Dedifferentiated amniotic fluid mesenchymal stem cell (primary cell): ENCODE measurements at regions not wholly inside any gene's neighbourhood (a gene's known extent, or its start where the extent isn't known, plus 50 kb on each side); places are given as distances from the start of the nearest gene placed in this dataset.
"Not testable (repeated sequence)": the region's sequence is repeated elsewhere in the genome, so short reads cannot be mapped to it uniquely, and the experiment has no call there.

Source experiments
- DNase-seq: peaks from one replicate; pipeline ENCODE4 v3.0.0-alpha.2; 2016; ENCODE audit errors: extremely low spot score

DNA sequence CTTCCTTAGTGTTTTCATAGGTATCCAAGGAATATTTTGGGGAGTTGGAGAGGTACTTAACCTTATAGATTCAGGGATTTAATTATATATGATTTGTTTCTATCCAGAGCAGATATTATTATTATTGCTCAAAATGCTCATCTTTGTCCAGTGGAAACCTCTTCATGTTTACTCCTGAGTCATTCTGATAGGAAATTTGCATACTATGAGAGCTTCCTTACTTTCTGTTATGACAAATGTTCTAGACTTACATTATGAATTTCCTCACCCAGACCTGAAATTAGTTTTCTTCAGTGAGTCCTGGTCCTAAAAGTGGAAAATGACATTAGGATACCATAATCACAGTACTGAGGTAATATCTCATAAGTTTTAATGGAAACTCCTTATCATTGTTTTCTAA is 57.5 kb upstream of the PLPPR5 start:
- no peak for DNase-seq

DNA sequence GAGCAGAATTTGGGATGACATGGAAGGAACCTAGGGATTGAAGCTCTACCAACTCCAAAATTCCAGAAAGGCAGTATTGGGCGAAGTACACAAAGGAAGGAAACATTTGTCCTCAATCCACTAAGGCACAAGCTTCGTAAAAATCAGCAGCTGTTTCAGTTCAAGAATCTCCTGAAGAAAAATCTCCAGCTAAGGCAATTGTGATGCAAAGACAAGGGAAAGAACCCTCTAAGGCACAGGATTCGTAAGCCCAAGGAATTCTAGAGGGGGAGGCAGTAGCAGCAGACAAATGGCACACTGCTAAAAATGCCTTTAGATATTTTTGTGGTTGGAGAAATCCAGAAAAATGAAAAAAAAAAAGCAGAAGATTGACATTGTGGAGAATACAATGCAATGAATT is 64.5 kb upstream of the PLPPR5 start:
- DNase-seq: no peak

DNA sequence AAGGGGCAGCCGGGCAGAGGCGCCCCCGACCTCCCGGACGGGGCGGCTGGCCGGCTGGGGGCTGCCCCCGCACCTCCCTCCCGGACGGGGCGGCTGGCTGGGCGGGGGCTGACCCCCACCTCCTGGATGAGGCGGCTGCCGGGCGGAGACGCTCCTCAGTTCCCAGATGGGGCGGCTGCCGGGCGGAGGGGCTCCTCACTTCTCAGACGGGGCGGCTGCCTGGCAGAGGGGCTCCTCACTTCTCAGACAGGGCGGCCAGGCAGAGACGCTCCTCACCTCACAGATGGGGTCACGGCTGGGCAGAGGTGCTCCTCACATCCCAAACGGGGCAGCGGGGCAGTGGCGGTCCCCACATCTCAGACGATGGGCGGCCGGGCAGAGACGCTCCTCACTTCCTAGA is 73.9 kb upstream of the PLPPR5 start:
- DNase-seq: not testable (repeated sequence)

DNA sequence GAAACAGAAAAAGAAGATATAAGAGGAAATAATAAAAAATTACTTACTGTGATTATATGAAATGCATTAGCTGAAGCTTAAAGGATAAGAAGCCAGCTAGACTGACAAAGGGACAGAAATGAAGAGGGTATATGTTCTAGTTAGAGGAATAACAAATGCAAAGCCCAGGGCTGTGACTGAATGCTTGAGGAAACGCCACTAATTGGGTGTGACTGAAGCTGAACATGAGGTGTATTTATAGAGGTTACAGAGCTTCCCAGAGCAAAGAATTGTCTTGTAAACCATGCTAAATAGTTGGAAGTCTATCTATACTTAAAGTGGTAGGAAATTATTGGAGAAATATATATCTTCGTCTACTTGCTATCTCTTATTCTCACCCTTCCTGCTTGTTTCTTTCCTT is 77.7 kb upstream of the PLPPR5 start:
- no peak for DNase-seq

DNA sequence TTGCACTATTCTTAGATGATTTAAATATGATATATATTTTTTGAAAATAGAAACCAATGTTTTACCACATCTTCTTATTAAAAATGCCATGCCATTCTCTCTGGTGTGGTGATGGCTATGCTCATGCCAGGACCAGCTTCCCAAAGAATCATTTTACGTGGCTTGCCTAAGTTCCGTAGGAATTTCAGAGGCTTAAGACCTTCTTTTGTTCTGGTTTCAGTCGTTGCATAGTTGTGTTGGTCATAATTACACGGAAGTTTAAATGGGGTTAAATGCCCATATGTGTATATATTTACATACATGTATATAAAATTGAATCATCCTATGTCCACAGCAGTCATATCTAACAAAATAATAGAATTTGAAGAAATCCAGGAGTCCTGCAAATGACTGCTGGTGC is 78.7 kb upstream of the PLPPR5 start:
- no peak for DNase-seq

DNA sequence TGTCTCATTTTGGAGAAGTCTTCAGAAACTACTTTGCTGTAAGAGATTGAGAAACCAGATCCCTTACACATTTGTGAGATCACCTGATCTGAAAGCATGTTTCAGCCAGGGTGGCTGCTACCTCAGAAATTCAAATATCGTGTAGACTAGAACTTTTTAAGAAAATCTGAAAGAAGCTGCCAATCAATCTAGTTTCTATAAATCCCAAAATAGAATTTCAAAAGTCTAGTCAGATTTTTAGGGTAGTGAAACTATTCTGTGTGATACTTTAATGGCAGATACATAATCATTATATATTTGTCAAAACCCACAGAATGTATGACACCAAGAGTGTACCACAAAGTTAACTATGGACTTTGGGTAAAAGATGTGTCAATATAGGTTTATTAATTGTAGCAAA is 79.9 kb upstream of the PLPPR5 start:
- no peak for DNase-seq

DNA sequence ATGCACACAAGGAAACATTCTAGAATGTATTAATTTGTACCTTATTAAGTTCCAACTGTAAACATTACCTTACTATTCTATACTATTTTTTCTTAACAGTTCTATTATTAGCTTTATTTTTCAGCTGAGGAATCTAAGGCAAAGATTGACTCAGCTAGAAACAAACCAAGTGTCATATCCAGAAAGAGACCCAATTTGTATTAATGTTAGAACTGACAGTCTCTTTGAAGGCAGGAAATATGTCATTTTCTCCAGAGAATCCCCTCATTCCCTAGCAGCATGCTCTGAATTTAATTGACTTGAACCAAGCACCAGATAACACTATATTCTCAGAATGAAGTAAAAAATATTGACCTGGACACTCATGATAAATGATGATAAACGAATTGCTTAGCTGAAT is 81.4 kb upstream of the PLPPR5 start:
- DNase-seq: no peak

DNA sequence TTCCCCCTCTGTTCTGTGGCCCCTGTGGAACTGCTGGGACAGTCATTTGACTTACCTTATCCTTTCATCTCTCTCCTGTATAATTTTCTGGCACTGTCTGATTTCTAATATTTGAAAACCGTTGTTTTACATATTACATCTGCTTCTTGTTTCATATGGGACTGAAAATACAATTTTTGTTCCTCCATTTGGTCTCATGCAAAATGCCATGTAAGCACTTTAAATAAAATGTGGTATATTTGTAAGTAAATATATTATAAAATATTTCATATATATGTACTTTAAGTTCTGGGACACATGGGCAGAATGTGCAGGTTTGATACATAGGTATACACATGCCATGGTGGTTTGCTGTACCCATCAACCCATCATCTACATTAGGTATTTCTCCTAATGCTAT is 93.9 kb upstream of the PLPPR5 start:
- DNase-seq: no peak

DNA sequence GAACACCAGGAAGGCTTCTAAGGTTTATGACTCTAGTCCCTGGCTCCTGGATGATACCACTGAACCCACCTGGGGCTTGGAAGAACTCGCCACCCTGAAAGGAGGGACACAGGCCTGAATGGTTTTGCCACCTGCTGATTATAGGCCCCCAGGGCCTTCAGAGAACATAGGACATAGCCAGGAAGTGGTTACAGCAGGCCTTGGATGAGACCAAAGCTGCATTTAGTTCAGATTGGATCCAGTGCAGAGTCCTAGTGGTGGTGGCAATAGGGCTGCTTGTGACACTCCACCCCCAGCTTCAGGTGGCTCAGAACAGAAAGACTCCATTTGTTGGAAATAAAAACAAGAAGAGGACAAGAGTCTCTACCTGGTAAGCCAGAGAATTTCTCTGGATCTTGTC is 101.6 kb upstream of the PLPPR5 start:
- no peak for DNase-seq

DNA sequence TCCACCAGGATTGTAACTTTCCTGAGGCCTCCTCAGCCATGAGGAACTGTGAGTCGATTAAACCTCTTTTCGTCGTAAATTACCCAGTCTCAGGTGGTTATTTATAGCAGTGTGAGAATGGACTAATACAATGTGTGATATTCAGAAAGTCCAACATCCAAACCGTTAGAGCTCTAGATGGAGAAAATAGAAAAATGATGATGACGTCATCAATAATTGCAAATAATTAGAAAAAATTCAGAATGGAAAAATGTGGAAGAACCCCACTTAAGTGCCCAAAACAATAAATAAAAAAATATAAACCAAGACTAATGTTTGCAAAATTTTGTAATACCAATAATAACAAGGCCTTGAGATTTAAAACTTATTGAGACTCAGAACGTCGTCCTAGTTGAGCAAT is 103.0 kb upstream of the PLPPR5 start:
- DNase-seq: no peak

DNA sequence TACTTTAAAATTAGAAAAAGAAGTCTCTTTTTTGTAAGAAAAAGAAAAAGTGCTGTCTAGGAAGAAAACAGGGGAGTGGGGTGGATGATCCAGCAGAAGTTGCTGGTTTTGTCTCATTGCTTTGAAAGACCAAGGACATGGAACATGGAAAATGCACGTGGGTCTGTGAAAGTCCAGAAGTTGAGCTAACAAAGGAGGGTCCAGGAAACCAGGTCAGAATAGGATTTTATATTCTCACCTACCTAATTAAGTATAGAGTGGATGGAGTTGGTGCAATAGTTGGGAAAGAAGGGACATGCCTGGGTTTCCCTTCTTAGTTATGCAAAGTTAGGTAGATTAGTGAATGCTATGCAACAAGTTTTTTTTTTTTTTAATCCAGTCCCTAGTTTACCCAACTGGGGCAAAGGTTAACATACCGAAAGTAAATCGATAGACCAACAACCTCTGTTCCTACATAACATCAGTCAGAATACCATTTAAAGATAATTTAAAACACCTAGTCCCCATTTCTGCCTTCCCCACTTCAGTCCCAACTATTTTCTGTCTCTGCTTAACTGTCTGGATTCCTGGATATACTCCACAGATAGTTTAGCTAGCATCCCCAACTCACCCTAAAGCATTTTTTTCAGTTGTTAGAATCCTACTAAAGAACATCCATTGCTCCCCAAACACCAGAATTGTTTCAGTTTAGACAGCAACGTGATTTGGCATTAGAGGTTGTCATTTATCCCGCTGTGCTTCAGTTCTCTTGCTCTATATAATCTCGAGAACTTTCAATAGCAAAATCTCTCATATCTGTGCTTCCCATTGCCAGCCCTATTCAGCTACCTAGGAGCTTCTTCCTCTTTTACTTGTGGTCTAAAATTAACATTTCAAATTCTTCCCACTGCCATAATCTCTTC is 105.7 kb upstream of the PLPPR5 start:
- no peak for DNase-seq

DNA sequence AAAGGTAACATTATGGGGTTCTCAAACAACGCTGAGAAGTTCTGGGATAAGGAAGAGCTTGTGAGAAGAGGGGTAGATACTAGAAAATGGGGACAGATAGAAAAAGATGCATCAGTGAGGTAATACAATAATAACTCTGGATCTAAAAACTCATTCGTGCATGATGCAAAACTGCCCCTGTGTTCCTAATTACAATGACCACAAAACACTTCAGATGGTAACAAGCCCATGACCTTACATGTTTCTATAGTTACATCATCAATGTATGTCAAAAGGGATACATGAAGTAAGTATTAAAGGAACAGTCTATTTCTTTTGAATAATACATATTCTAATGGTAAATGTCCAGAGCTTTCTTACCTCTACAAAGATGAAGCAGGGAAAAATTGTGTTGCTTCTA is 110.6 kb upstream of the PLPPR5 start:
- no peak for DNase-seq

DNA sequence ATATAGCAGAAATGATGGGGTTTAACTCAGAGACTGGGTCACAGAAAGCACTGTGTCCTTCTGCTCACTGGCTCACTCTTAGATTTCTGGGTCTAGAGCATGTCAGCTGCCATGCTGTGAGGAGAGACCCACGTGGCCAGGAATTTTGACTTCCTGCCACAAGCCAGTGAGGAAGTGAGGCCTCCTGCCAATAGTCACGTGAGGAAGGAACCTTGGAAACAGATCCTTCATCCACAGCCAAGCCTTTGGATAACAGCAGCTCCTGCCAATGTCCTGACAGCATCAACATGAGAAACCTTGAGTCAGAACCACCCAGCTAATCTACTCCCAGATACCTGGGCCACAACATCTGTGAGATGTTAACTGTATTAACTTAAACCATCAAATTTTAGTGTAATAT is 114.5 kb upstream of the PLPPR5 start:
- no peak for DNase-seq

DNA sequence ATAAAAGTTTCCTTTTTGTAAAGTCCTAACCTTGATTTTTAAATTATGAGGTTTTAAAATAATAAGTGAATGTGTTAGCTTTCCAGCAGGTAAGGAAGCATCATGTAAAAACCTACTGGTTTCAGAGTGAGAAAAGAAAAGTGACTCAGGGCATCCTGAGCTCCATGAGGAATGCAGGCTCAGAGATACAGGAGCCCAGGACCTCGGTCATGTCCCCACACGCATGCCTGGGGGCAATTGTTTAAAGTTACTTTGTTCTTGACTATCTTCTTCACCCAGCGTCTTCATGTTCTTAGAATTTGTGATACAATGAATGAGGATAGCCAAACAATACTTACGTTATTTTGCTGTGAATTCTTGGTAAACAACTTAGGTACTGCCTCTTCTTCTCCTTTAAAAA is 117.4 kb upstream of the PLPPR5 start:
- no peak for DNase-seq

DNA sequence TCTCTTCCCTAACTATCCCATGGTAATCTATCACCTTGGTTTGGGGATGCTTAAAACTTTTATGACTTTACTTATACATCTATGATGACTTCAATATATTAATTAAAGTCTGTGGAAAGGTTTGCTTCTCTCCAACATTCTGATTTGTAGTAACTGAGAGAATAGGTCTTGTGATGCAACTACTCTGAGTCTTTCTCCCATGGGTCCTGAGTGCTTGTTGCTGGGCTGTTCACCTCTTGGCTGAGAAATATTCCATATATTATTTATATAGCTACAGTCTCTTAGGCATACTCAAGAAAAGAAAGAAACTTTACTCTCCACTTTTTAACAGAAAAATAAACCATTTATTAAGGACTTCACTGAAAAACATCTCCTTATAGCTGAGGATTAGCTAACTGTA is 119.3 kb upstream of the PLPPR5 start:
- DNase-seq: no peak

DNA sequence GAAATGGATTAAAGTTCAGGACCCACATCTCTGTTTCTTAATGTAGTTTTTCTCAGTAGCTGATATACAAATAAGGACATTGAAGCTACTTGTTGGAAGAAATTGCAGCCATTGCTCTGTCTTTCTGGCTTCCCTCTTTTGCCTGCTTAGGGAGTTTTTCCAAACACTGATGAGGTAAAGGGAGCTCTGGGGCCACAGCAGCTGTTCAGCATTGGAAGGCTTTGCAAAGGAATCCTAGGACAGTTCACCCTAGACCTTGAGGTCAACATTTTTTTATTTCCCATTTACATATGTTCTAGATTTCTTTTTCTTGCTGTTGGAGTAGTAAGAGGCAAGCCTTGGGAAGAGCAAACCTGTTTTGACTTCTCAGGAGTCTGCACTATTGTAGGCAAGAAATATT is 126.9 kb upstream of the PLPPR5 start:
- no peak for DNase-seq

DNA sequence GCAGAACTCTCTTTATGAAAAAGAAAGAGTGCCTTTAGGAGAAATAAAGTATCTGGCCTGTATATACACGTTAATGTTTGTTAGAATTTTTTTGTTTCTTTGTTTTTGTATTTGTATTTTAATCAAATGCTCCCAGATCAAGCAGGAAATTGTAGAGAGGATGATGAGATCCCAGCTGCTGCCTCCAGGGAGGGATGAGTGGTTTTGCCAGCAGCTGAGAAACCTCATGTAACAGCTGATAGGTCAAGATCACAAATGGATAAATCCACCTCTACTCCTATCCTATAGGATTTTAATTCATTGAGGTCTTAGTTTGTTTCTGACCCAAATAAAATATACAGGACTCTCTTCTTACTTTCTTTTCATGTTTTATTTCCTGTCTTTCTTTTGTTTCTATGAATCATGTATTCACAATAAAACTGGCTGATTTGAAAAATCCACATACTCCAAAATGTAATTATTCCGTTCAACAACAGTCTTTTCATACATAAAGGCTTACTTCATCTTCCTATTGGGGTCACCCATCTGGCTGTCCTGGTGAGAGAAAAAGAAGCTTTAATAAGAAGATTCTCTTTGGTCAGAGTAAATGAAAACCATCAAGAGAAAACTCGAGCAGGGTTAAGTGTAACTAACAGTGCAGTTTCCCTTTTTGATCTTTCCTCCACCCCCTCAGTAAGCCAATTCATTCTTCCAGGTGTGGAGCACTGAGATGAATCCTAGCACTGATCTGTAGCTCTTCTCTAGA is 129.3 kb upstream of the PLPPR5 start:
- no peak for DNase-seq

DNA sequence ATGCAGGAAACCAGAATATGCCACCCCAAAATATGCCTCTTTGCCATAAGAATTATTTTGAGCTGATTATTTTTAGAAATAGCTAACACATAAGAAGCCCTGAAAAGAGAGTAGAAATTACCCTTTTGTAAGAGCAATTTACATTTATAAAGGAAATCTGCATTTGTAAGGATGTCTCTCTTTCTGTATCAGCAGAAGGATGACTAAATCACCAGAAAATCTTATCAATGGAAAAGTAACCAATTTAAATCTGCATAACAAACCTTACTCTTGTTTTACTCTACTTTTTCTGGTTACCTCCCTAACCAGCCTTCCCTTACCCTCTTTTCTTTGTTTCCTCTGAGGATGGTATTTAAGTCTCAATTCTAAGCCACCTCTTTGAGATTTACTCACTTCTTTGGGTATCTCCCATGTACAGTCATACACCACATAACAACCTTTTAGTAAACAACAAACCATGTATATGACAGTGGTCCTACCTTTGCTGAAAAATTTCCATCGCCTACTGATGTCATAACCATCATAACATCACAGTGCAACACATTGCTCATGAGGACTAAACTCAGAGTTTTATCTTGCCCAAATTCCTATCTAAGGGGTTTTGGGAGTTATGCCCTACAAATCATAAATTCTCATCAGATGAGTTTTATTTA is 126.6 kb upstream of the PLPPR4 start:
- DNase-seq: no peak

DNA sequence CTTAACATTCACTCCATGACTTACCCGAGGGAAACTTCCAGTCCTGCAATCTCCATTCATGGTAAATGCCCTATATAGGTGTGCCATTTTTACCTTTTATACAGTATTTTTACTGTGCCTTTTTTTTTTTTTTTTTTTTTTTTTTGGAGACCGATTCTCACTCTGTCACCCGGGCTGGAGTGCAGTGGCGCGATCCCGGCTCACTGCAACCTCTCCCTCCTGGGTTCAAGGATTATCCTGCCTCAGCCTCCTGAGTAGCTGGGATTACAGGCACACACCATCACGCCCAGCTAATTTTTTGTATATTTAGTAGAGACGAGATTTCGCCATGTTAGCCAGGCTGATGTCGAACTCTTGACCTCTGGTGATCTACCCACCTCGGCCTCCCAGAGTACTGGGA is 124.4 kb upstream of the PLPPR4 start:
- no peak for DNase-seq

DNA sequence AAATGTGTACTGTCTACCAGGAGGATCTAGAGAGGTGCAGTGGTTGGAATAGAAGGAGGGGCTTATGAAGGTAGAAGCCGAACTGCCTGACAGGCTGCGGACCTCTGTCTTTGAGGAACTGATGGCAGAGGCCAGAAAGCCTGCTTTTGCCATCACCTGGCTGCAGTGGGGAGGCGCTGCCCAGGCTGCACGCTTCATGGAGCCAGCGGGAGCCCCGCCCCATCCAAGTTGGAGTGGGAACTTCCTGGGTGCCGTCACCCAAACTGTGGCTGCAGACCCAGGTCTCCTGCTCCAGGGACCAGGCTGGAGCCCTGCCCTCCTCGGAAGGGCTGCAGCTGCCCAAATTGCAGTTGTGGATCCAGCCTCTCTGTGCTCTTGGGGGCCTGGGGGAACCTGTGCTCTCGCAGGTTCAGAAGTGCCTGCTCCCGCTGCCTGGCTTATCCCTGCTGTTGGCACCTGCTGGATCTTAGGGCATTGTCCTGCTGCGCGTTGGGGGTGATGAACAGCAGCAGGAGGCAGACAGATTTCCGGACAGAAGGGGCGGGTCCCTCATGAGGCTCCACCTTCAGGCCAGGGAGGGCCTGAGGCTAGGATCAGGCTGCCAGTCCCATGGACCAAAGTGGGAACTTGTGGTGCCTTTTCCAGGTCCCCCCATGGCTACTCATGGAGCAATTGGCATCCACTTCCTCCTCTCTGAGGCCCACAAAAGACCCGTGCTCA is 118.0 kb upstream of the PLPPR4 start:
- DNase-seq: no peak

DNA sequence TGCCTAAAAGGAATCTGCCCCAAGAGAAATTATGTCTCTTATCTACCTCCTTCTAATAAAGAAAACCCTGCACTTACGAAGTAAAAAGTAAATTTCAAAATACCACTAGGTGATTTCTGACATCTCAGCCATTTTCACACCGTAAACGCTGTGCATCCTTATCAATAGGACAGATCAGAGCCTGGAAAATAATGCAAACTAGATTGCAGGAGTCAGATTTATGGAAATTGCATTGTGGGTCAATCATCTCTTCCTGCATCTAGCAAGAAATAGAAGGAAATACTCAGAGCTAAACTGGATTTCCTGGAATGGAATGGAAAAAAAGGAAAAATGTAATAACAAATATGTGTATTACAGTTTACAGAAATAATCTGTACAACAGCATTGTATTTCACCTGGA is 114.3 kb upstream of the PLPPR4 start:
- no peak for DNase-seq

DNA sequence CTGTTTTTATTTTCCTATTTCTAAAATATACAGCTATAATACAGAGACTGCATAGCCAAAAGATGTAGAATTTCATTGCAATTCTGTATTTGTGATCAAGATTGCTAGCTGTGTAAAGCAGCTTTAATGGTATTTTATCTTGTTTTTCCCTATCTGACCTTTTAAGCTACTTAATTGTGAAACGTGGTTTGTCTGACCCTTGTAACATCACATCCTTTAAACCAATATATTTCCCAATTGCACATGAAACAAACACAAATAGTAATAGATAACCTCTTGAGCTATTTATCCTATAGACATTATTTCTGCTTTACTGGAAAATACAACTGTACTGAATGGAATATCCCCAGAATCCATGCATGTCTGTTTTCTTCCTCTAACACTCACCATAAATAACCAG is 112.2 kb upstream of the PLPPR4 start:
- DNase-seq: no peak
